ENCODE measurements at regions not wholly inside any gene's neighbourhood (a gene's known extent, or its start where the extent isn't known, plus 50 kb on each side); places are given as distances from the start of the nearest gene placed in this dataset.
A peak's percentile ranks its signal among the peaks of the same experiment; 100 is the strongest.
"Not testable (repeated sequence)": the region's sequence is repeated elsewhere in the genome, so short reads cannot be mapped to it uniquely, and the experiment has no call there.

DNA sequence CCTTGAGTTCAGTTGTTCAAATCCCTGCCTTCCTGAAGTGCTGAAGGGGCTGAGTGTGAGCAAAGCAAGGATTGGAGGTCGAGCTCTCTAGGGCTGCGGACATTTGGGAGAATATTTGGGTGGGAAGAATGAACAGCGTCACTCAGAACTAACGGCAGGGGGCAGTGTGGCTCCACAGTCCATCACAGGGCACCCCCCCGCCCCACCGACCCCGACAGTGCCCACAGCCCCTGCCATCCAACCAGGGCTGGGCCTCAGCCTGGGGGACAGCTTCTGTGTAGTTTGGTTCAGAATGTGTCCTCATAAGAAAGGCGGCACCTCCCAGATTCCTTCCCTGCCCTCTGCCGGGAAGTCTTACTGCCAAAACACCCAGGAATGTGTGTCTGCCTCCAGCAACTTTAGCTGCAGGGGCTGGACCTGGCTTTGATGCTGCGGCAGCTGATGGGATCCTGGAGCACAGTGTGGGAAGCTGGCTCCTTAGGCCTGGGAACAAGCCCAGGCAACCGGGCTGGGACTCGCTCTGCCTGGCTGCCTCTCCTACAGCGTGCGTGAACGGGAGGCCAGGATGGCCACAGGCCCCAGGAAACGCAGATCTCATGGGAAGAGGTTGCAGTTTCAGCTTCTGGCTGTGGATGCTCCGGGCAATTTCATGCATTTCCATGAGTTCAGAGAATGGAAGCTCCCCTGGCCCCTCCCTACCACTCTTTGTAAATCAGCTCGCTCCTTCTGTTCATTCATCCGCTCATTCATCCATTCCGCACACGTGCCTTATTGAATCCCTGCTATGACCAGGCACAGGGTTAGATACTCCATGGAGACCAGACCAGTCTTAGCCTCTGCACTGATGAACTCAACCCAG, 104.9 kb upstream of the TMPRSS2 start:
- peak; percentile 45 for DNase-seq (ENCODE audit: low read depth)

- peak; percentile 34 for DNase-seq (ENCODE audit: low read depth)
Observed at GRCh38 chr21:41611966-41612606, 104.1 kb upstream of the TMPRSS2 start.

GRCh38 chr21:41611441-41611840, 103.5 kb upstream of the TMPRSS2 start:
- no peak for DNase-seq (ENCODE audit: low read depth)

DNA sequence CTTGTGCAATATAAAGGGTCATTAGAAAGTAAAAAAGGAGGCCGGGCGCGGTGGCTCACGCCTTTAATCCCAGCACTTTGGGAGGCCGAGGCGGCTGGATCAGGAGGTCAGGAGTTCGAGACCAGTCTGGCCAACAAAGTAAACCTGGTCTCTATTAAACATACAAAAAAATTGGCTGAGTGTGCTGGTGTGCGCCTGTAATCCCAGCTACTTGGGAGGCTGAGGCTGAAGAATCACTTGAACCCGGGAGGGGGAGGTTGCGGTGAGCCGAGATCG, 102.8 kb upstream of the TMPRSS2 start:
- not testable (repeated sequence) for DNase-seq (ENCODE audit: low read depth)

GRCh38 chr21:41610042-41610839, 102.3 kb upstream of the TMPRSS2 start:
- DNase-seq (ENCODE audit: low read depth), result peak; percentile 58

DNA sequence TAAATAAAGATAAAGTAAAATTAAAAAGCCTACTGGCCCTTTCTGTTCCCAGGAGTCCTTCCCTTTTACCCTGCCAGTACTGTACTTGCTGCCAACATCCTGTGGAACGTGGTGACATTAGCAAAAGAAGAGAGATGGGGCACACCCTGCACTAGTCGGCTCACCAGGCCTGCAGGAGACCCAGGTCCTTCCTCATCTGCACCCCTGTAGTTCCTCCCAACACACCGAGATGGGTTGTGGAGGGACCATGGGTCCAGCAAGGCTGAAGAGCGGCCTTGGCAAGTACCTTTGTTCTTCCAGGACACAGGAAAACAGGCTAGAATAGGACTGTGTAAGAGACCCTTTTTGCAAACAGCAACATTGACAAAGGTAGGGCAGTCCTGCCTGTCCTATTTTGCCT, 98.7 kb upstream of the TMPRSS2 start:
- no peak for DNase-seq (ENCODE audit: low read depth)

GRCh38 chr21:41605934-41606285, 98.0 kb upstream of the TMPRSS2 start:
- DNase-seq (ENCODE audit: low read depth), result no peak

- no peak for DNase-seq (ENCODE audit: low read depth)
Observed at GRCh38 chr21:41605178-41605933, 97.4 kb upstream of the TMPRSS2 start.

DNA sequence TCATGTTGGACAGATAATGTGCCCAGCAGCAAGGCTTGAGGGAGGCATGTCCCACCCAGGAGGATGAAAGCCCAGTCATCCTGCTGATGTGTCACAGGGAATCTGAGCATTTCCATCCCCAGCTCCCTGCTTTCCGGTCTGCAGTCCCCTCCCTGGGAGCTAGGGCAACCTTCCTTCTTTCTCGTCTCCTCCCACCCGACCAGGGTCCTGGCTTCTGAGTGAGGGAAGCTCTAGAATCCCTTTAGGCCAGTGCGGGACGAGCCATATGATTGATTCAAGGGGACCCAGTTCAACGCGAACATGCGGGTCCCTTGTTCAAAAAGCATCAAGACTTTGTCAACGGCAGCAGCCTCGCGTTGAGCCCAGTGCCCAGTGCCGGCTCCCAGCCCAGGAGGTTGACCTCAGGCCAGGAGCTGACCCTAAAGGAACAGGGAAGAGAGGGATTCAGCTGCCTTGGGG, 96.7 kb upstream of the TMPRSS2 start:
- DNase-seq (ENCODE audit: low read depth), result peak; percentile 28

GRCh38 chr21:41603476-41603875, 95.5 kb upstream of the TMPRSS2 start:
- no peak for DNase-seq (ENCODE audit: low read depth)

DNA sequence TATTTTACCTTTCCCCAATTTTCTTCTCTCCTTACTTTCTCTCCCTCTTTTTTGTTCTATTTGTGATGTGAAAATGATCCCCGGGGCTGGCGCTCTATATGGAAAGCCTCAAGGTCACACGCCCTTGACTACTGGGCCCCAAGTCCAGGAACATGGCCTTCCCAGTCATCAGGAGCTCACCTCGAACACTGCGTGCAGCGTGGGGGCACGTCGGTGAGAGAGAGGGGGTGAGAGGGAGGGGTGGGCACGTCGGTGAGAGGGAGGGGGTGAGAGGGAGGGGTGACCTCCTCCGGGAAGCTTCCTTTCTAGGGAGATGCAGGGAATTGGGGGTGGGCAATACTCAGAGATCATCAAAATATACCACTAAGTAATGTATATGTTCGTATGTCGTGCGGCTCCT, 94.6 kb upstream of the TMPRSS2 start:
- no peak for DNase-seq (ENCODE audit: low read depth)

DNA sequence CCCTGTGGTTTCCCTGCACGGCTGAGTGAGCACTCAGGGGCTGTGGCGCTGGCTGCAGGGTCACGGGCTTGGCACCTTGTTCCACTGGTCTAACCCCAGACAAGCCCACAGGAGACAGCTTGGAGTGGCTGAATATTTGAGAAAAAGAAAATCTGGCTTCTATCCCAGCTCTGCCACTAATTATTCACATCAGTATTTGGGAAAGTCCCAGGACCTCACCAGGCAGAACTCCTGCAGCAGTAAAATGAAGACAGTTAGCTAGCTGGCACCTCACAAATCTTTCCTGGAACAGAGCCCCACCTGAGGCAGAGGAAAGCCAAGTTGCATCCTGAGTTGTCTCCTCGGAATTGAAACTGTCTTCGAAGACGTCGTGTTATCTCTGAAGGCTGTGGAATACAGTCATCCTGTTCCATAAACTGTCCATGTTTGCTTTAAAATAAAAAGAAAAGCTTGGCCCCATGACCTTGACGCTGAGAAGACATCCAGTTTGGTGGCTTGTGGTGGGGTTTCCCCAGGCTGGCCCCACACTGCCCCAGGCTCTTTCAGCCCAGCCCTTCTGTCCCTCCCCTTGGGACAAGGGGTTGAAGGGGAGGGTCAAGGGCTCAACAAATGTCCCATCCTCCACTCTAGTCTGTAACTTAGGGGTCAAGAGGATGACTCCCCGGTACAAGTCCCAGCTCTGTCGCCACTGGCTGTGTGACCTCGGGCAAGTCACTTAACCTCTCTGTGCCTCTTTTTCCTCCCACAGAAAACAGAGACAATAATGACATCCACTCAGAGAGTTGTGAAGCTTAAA, 93.8 kb upstream of the TMPRSS2 start:
- no peak for DNase-seq (ENCODE audit: low read depth)

GRCh38 chr21:41600961-41601572, 93.1 kb upstream of the TMPRSS2 start:
- no peak for DNase-seq (ENCODE audit: low read depth)

- DNase-seq (ENCODE audit: low read depth), result no peak
Observed at GRCh38 chr21:41600556-41600955, 92.6 kb upstream of the TMPRSS2 start.

- DNase-seq (ENCODE audit: low read depth), result no peak
Observed at GRCh38 chr21:41600116-41600515, 92.2 kb upstream of the TMPRSS2 start.

DNA sequence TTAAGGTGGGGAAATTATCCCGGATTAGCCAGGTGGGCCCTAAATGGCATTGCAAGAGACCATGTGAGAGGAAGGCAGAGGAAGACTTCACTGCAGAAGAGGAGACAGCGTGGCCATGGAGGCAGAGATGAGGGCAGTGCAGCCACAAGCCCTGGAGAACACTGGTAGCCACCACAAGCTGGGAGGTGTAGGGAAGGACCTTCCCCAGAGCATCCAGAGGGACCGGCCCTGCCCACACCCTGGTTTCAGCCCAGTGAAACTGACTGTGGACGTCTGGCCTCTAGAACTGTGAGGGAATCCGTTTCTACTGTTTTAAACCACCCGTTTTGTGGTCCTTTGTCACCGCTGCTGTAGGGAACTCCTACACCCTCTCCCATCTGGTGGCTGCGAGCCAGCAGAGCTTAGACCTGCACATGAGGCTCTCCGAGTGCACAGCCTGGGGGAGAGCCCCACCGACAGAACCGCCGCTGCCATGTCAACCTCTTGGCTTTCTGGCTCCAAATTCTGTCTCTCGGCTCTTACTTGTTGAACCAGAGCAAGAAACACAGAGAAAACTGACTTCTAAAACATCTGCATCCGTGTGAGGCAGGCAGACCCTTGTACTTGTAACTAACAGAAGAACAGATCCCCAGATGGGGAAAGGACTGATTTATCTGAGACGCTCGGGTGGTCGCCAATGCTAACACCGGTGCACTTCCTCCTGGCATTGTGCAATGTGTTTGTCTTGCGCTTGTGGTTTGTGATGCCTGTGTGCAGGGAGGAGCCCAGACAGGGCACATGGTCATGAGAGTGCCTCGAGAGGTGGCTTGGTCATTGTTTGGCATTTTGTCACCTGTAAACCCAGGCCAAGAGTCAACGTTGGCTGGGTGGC, 90.8 kb upstream of the TMPRSS2 start:
- no peak for DNase-seq (ENCODE audit: low read depth)

- no peak for DNase-seq (ENCODE audit: low read depth)
Observed at GRCh38 chr21:41597811-41598231, 89.9 kb upstream of the TMPRSS2 start.

- DNase-seq (ENCODE audit: low read depth), result no peak
Observed at GRCh38 chr21:41597227-41597626, 89.3 kb upstream of the TMPRSS2 start.

- no peak for DNase-seq (ENCODE audit: low read depth)
Observed at GRCh38 chr21:41596241-41596925, 88.4 kb upstream of the TMPRSS2 start.

All from HT1080 (cell line).